Right lobe of liver (tissue), 6 donors: ENCODE measurements at regions not wholly inside any gene's neighbourhood (a gene's known extent, or its start where the extent isn't known, plus 50 kb on each side); places are given as distances from the start of the nearest gene placed in this dataset.

Experiments
- ATAC-seq, 4 donors: fragments of 200-7000 bp; cut with Tn5 transposase; one replicate each; pipeline ENCODE4 v1.9.1; 2020; ENCODE audit warnings: mild to moderate bottlenecking in 4 of 4, moderate library complexity in 4 of 4
- DNase-seq, 3 donors: peaks; one replicate each; pipeline ENCODE4 v3.0.0-alpha.2; 2020
- H3K27ac ChIP-seq, 3 donors: fragments of 200-600 bp; one replicate each; pipeline ENCODE4 v1.8.0; 2022
- H3K27me3 ChIP-seq, 2 donors: fragments of 200-600 bp; one replicate each; pipeline ENCODE4 v1.8.0; 2022
- H3K36me3 ChIP-seq, 4 donors: fragments of 200-600 bp; sonication (generic) in 1 of 4; one replicate each; pipeline versions ENCODE4 v1.5.1 to v1.8.0; 2017 to 2022; ENCODE audit warnings: control low read depth in 1 of 4
- H3K4me1 ChIP-seq, 4 donors: fragments of 200-600 bp; sonication (generic) in 1 of 4; one replicate each; pipeline versions ENCODE4 v1.5.1 to v1.8.0; 2017 to 2022; ENCODE audit warnings: control low read depth in 1 of 4
- H3K4me3 ChIP-seq, 3 donors: fragments of 200-600 bp; one replicate each; pipeline ENCODE4 v1.8.0; 2022
- H3K9me3 ChIP-seq, 4 donors: fragments of 200-600 bp; sonication (generic) in 1 of 4; one replicate each; pipeline versions ENCODE4 v1.5.1 to v1.8.0; 2017 to 2022; ENCODE audit warnings: control low read depth in 1 of 4
- POLR2A ChIP-seq: fragments of 450-650 bp; IDR thresholded peaks from one replicate; pipeline ENCODE4 v1.6.1; 2017; ENCODE audit warnings: antibody characterized with exemption, mild to moderate bottlenecking
- WGBS: methylation state at CpG from one replicate; pipeline ENCODE4 v1.1.6; 2018; ENCODE audit warnings: low coverage, low lambda C conversion rate; ENCODE audit not compliant: insufficient coverage; ENCODE audit errors: missing lambda C conversion rate; 5-methylcytosine and 5-hydroxymethylcytosine counted together
- intact Hi-C, 2 donors: fragments of 100-400 bp; cut with DNase I; formaldehyde crosslinking; loops; one replicate each; pipeline versions ENCODE4 v1.11.2 to v1.14.1; 2022
- TF ChIP-seq, protein P1 (sequence below), 4 donors: fragments of 200-600 bp in 3 of 4; fragments of 450-650 bp in 1 of 4; IDR thresholded peaks; one replicate each; pipeline versions ENCODE4 v1.5.1 to v1.8.0; 2016 to 2022; ENCODE audit warnings: antibody characterized with exemption in 4 of 4, mild to moderate bottlenecking in 2 of 4
- donor health status: DM: no; HTN: yes; CAD: no.
- donor health status: DM: no; HTN: no; CAD: no.
- donor health status: DM: no; HTN: no; CAD: no.
- donor health status: DM: no; HTN: yes; CAD: no.
- donor health status: DM: no; HTN: yes; CAD: no.

DNA sequence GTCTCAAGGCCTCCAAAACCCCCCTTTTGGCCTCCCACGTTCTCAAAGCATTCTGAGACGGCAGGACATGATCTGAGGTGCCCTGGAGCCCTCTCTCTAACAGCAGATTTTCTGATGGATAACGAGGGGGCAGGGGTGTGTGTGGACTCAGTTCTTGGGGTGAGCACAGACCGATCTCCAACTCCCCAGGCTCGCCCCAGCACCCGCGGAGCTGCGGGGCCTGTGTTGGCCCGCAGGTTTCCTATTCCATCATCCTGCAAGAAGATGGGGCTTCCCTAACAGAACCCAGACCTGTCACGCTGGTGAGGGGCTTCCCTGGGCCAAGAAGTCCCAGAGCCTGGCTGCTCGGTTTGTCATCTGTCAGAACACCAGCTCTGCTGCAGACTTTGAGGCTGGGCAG, 196.1 kb downstream of the ANAPC1 start:
- intact Hi-C loops, result no loop called here
- Histone ChIP-seq H3K27me3 (no peaks in the 10 kb centered on the region), H3K9me3 (no peaks in the 10 kb centered on the region), H3K4me3 (no peak overlapping the region), H3K4me1 (no peaks in the 10 kb centered on the region), H3K36me3 (no peaks in the 10 kb centered on the region), H3K27ac (no peak overlapping the region)
- no peak for DNase-seq
- WGBS, result 90% methylated on average over 2 of the region's 11 CpGs
- TF ChIP-seq, protein P1, sequence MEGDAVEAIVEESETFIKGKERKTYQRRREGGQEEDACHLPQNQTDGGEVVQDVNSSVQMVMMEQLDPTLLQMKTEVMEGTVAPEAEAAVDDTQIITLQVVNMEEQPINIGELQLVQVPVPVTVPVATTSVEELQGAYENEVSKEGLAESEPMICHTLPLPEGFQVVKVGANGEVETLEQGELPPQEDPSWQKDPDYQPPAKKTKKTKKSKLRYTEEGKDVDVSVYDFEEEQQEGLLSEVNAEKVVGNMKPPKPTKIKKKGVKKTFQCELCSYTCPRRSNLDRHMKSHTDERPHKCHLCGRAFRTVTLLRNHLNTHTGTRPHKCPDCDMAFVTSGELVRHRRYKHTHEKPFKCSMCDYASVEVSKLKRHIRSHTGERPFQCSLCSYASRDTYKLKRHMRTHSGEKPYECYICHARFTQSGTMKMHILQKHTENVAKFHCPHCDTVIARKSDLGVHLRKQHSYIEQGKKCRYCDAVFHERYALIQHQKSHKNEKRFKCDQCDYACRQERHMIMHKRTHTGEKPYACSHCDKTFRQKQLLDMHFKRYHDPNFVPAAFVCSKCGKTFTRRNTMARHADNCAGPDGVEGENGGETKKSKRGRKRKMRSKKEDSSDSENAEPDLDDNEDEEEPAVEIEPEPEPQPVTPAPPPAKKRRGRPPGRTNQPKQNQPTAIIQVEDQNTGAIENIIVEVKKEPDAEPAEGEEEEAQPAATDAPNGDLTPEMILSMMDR (IDR thresholded peaks at IDR 0.05), result no peak
- no peak for TF ChIP-seq POLR2A
- no peak for ATAC-seq

DNA sequence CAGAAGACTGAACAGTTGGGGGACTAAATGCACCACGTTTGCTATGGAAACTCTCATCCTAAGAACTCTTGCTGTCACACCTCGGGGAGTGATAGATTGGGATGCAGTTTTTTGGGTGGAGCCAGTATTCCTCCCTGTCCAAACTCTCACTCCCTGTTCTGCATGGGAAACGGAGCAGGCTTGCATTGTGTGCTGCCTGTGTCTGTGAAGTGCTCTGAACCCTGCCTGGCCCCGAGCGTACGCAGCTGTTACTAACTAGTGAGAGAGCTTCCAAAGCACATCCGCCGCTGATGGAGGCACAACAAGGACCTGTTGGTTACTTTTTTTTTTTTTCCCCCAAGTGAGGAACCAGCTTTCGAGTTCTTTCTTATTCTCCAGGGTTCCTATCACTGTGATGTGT, 195.5 kb downstream of the ANAPC1 start:
- Histone ChIP-seq H3K36me3 (no peaks in the 10 kb centered on the region), H3K4me1 (no peaks in the 10 kb centered on the region), H3K27ac (no peak overlapping the region), H3K4me3 (no peak overlapping the region), H3K27me3 (no peaks in the 10 kb centered on the region), H3K9me3 (no peaks in the 10 kb centered on the region)
- no peak for ATAC-seq
- intact Hi-C loops, result no loop called here
- no peak for DNase-seq
- 86% methylated on average over 5 of the region's 9 CpGs for WGBS
- TF ChIP-seq, protein P1 (IDR thresholded peaks at IDR 0.05), result no peak
- TF ChIP-seq POLR2A, result no peak

DNA sequence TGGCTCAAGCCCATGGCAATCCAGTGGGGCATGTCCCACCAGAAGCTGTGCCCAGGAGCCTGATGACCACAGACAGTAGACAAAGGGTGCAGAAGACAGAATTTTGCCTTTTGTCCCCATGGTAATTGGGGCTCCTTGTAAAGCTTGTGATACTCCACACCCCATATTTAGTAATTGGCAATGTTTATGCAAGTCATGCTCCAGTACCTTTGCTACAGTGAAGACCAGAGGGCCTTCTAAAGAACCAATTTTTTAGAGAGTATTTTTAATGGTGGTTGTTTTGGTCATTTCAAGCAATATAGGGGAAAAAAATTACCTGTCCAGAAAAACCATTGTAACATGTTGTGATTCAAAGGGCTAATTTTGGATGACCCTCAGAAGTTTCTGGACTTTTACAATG, 194.8 kb downstream of the ANAPC1 start:
- no peak for TF ChIP-seq POLR2A
- TF ChIP-seq, protein P1 (IDR thresholded peaks at IDR 0.05), result no peak

DNA sequence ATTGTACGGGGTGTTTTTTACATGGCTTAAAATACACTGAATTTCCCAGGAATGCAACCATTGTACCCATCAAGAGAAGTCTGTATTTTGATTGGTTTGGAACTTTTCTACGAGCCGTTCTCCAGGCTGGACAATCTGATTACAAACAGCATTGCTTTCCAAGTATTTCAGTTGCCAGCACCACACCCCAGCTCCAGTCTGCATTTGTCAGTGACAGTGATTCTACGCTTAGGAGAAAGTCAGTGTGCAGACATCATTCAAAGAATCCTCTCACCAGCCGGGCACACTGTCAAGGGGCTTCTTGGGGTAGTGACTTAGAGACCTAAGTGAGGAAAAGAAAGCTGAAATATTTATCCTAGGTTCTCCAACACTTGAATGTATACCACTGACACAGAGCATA, 194.1 kb downstream of the ANAPC1 start:
- TF ChIP-seq, protein P1 (IDR thresholded peaks at IDR 0.05), result no peak
- no peak for TF ChIP-seq POLR2A
- no peak for DNase-seq
- H3K27me3 ChIP-seq, result no peaks in the 10 kb centered on the region
- no peaks in the 10 kb centered on the region for H3K4me1 ChIP-seq
- H3K9me3 ChIP-seq, result no peaks in the 10 kb centered on the region
- no peak for ATAC-seq
- H3K36me3 ChIP-seq, result no peaks in the 10 kb centered on the region
- no peak overlapping the region for H3K27ac ChIP-seq
- no peak overlapping the region for H3K4me3 ChIP-seq
- intact Hi-C loops, result no loop called here
- 68% methylated on average over 5 of the region's 5 CpGs for whole genome bisulfite sequencing

More for the DNA sequence above, 194.8 kb downstream of the ANAPC1 start:
- Histone ChIP-seq H3K27me3 (no peaks in the 10 kb centered on the region), H3K36me3 (no peaks in the 10 kb centered on the region), H3K4me1 (no peaks in the 10 kb centered on the region), H3K9me3 (no peaks in the 10 kb centered on the region), H3K27ac (no peak overlapping the region), H3K4me3 (no peak overlapping the region)
- intact Hi-C loops, result no loop called here
- ATAC-seq, result no peak
- DNase-seq, result no peak

DNA sequence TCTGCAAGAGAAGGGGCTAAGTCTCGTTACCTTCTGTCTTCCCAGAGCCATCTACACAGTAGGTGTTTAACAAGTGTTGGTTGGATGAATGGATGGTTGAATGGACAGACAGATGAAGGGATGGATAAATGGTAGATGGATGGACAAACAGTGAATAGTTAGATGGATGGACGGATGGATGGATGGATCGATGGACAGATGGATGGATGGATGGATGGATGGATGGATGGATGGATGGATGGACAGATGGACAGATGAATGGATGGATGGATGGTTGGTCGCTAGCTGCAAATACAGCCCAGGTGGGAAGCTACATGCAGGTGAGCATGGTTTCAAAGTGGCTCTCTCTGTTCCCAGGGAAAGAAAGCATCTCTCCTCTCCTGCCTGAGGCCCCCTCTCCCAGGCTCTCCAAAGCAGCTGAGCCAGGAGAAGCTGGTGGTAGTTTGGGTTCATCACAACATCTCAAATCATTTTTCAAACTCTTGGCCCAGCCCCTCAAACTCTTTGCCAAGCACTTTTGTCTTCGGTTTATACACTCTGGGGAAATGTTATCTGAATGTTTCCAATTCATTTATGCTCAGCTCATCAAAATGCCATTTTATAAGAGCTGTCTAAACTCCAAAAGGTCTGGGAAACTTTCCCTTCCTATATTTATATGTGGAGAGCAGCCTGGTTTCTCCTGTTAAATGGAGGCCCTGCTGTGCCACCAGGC, 192.7 kb downstream of the ANAPC1 start:
- H3K27ac ChIP-seq, result no peak overlapping the region
- H3K36me3 ChIP-seq, result no peaks in the 10 kb centered on the region
- WGBS, result 92% methylated on average over 5 of the region's 5 CpGs
- ATAC-seq (no peak), DNase-seq (no peak)
- no peaks in the 10 kb centered on the region for H3K4me1 ChIP-seq
- no peak overlapping the region for H3K4me3 ChIP-seq
- intact Hi-C loops, result no loop called here
- no peak for TF ChIP-seq POLR2A
- TF ChIP-seq, protein P1 (IDR thresholded peaks at IDR 0.05), result no peak
- H3K9me3 ChIP-seq, result no peaks in the 10 kb centered on the region
- H3K27me3 ChIP-seq, result no peaks in the 10 kb centered on the region
